CD4-positive, alpha-beta T cell treated with Interferon alpha-2 for 1 hour (primary cell): ENCODE measurements at regions not wholly inside any gene's neighbourhood (a gene's known extent, or its start where the extent isn't known, plus 50 kb on each side); places are given as distances from the start of the nearest gene placed in this dataset.
"Not testable (repeated sequence)": the region's sequence is repeated elsewhere in the genome, so short reads cannot be mapped to it uniquely, and the experiment has no call there.

Experiments
- DNase-seq, 2 donors: peaks; one replicate each; pipeline ENCODE4 v3.0.0-alpha.2; 2020 to 2022

- DNase-seq = no peak
Observed at GRCh38 chr12:88931598-88931997, 351.3 kb upstream of the KITLG start.

- no peak for DNase-seq
Observed at GRCh38 chr12:88925454-88925853, 345.2 kb upstream of the KITLG start.

DNA sequence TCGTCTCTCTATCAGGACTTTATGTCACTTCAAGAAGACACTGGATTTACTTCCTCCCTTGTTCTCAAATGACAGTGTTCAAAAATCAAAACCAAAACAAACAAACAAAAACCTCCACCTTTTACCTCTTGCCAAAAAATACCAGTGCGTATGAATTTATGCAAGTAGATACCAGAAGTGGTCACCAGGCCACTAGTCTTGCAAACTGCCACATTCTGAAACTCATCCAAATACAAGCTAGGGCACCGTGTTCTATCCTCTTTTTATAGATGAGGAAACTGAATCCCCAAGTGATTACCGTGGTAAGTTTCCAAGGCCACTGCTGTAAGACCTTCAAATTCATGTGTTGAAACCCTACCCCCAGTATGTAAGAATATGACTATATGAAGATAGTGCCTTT is 343.9 kb upstream of the KITLG start:
- DNase-seq = no peak

GRCh38 chr12:88923631-88924030 is 343.4 kb upstream of the KITLG start:
- no peak for DNase-seq

DNA sequence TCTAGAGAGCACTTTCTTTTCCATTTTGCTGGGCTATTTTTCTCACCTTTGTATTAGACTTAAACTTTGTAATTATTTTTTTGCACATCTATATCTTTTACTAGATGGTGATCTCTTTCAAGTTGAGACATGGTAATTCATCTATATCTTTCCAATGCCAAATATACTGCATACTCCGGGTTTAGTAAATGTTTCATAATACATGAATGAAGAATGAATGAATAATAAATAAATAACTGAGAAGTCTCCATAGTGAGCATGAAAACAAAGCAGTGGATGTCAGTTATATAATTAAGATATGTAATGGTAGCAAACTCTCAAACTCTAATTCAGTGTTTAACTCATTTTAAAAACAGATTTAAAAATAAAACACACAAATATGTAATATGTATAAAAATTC is 342.5 kb upstream of the KITLG start:
- DNase-seq = no peak

DNA sequence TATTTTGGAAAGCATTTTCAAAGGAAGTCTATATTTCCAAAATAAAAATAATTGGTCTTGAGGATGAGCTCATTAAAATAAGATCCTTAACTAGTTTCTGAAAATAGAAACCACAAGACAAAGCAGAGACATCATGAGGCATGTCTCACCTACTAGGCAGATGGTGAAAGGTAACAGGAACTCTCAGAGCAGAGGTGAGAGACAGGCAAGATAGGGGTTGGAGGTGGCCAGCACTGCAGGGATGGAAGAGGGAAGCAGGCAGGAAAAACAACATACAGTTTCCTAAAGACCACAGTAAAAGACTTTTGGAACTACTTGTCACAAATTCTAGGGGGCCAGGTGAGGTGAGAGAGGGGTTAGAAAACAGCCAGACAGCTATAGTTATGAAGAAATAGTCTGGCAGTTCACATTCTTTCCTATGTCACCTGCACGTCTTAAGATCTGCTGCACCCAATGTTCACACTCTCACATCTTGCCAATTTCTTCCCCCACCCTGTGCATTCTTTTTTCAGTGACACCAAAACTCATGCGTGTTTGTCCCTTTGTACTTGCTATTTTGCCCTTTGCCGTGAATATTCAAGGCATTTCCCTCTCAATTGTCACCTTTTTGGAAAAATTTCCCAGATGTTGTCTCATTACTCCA is 341.7 kb upstream of the KITLG start:
- DNase-seq = no peak

- DNase-seq = no peak
Observed at GRCh38 chr12:88921434-88921833, 341.2 kb upstream of the KITLG start.

- no peak for DNase-seq
Observed at GRCh38 chr12:88918161-88918560, 337.9 kb upstream of the KITLG start.

DNA sequence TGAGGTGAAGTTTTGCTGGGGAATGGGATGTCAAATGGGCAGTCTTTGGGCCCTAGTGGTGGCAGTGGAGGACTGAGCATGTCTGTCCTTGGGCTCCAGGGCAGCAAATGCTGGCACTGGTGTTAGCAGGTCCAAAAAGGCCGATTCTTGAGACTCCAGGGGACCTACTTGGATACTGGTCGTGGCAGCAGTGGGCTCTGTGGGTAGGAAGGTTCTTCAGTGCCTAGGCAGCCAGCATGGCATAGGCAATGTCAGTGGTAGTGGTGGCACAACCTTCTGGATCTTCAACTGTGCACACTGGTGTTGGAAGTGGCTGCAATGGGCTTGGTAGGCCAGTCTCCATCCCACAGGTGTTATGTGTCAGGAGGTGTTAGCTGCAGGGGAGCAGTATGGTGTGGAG is 334.7 kb upstream of the KITLG start:
- DNase-seq = no peak

DNA sequence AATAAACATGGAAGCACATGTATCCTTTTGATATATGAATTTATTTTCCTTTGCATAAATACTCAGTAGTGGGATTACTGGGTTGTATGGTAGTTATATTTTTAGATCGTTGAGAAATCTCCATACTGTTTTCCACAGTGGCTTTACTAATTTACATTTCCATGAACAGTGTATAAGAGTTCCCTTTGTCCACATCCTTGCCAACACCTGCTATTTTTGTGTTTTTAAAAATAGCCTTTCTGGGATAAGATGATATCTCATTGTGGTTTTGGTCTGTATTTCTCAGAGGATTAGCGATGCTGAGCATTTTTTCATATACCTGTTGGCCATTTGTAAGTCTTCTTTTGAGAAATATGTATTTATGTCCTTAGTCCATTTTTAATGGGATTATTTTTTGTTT is 329.2 kb upstream of the KITLG start:
- no peak for DNase-seq

GRCh38 chr12:88908345-88908744 is 328.1 kb upstream of the KITLG start:
- DNase-seq = no peak

DNA sequence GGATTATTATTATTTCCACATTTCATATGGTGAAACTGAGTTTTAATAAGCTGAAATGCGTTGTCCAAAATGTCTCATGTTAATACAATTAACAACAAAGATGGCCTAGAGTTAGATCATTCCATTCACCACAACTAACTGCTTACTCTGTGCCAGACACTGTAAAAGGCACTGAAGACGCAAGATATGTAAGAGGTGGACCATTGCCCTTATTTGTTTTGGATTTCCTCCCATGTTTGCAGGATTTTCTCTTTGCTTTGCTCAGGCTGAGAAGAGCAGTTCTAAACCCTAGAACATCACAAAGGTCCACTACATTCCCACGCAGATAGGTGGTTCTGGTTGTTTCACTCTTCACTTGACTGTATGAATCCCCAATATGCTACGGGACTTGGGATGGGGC is 324.4 kb upstream of the KITLG start:
- DNase-seq = no peak

DNA sequence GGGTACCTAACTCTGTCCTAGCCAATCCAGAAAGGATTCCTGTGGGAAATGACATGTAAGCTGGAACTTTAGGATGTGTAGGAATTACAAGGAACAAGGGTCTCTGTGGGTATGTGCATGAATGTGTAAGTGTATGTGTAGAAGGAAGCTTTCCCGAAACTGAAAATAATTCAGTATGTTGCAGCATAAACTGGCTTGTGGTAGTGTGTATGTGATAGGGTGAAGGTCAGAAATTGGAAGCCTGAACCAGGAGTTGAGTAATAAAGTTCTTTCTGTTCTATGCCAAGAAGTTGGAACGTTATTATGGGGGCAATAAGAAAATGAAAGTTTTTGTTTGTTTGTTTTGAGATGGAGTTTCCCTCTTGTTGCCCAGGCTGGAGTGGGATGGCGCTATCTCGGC is 323.1 kb upstream of the KITLG start:
- DNase-seq = no peak

DNA sequence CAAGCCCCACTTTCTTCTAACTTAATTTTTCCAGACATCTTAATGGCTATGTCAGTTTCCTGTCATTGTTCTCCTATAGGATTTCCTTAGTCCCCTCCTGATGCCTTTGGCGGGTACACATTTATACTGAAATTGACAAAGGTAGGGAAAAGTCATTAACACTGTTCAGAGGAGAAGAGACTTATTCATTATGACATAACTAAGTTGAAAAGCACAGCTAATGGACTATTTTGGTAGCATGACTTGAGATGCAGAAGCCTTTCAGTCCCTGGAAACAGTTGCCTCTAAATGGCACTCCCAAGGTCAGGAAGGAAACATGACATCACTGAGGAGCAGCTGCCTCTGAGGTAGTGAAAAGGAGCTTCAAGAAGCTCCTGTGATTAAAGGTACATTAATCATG is 317.5 kb upstream of the KITLG start:
- no peak for DNase-seq

- no peak for DNase-seq
Observed at GRCh38 chr12:88896958-88897357, 316.7 kb upstream of the KITLG start.

DNA sequence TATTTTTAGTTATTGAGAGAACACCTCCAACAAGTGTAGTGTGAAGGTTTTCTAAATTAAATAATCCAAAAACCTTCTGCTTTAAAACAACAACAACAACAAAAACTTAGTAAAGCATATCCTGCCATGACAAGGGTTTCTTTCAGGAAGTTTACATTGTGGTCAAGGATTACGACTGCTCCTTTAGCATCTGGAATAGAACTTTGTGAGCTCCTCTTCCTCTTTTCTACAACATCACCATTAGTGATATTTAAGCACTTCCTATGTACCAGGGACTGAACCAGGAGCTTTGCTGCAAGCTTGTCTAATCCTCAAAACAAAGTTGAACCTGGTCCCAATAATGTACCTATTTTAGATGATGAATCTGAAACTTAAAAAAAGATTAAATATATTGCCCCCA is 315.4 kb upstream of the KITLG start:
- no peak for DNase-seq

DNA sequence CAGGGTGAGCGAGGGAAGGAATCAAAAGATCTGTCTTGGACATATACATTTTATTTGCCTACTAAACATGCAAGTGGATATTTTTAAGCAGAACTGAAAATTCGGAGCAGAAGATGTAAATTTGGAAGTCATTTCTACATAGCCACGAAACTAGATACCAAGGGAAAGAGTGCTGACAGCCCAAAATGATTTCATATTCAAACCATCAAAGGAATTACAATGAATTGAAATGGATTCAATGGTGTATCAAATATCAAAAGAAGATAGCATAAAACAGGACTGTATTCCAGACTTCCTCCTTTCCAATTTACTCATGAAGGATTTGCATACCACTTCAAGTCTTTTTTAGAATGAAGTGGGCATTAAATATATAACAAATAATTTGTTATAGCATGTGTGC is 313.5 kb upstream of the KITLG start:
- no peak for DNase-seq

DNA sequence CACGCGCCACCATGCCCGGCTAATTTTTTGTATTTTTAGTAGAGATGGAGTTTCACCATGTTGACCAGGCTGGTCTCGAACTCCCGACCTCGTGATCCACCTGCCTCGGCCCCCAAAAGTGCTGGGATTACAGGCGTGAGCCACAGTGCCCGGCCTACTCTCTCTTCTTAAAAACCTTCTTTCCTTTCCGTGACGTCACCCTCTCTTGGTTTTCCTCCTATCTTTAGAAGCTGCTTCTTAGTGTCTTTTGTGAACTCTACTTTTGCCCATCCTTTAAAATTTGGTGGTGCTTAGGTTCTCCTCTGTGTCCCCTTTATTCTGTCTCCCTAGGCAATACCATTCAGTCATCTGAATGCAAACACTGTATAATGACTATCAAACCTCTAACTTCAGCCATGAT is 311.2 kb upstream of the KITLG start:
- not testable (repeated sequence) for DNase-seq

GRCh38 chr12:88889326-88890110 is 309.2 kb upstream of the KITLG start:
- no peak for DNase-seq

- no peak for DNase-seq
Observed at GRCh38 chr12:88884600-88884999, 304.3 kb upstream of the KITLG start.

DNA sequence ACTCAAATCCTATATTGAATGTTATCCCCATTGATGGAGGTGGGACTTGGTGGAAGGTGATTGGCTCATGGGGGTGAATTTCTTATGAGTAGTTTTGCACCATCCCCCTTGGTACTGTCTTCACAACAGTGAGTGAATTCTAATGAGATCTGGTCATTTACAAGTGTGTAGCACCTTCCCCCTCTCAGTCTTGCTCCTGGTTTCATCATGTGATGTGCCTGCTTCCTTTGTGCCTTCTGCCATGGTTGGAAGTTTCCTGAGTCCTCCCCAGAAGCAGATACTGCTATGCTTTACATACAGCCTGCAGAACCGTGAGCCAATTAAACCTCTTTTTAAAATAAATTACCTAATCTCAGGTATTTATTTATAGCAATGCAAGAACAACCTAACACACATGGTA is 302.4 kb upstream of the KITLG start:
- DNase-seq = no peak

GRCh38 chr12:88880051-88880450 is 299.8 kb upstream of the KITLG start:
- no peak for DNase-seq

DNA sequence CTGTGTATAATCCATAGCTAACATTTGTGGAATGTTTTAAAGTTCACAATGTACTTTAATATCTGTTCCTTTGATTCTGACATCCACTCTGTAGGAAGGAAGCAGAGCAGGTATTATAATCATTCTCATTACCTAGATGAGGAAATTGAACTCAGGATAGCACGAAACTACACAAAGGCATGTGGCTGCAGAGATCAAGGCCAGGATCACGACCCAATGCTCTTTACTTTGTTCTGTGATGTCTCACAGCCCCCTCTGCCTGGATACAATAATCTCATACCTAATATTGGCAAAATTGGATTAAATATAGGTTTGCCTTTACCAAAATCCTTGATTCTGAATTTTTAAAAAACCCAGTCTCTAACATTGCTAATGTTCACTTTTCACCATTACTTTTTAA is 298.0 kb upstream of the KITLG start:
- no peak for DNase-seq

DNA sequence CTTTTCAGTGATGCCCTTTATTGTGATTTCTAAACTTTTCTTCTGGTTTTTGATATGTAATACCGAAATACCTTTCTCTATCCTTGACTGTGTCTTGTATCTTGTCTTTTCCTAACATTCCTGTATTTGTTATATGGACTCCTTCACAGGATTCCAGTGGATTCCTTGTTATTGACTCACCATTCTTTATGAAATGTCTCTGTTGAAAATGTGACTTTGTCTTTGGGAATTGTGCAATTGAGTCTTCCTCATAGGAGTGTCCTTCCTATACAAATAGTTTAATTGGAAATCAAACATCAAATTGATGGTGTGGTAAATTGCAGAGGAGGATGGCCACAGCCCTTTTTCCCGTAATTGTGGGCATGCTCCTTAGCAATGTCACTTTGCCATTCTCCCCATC is 296.6 kb upstream of the KITLG start:
- no peak for DNase-seq
